Trophoblast cell (in vitro differentiated cells and primary cell): ENCODE measurements at regions not wholly inside any gene's neighbourhood (a gene's known extent, or its start where the extent isn't known, plus 50 kb on each side); places are given as distances from the start of the nearest gene placed in this dataset.
A peak's percentile ranks its signal among the peaks of the same experiment; 100 is the strongest.
"Not testable (repeated sequence)": the region's sequence is repeated elsewhere in the genome, so short reads cannot be mapped to it uniquely, and the experiment has no call there.

Experiments
- DNase-seq, 2 donors: peaks; one replicate each; pipeline ENCODE4 v3.0.0-alpha.2; 2016
- H2AFZ ChIP-seq: 2 replicates; pipeline ENCODE4 v1.6.1; 2013; ENCODE audit warnings: low read length, moderate library complexity, mild to moderate bottlenecking; ENCODE audit not compliant: insufficient read depth, poor library complexity
- H2AK5ac ChIP-seq: 2 replicates; pipeline ENCODE4 v1.6.1; 2013; ENCODE audit warnings: mild to moderate bottlenecking, low read length
- H2BK120ac ChIP-seq: 2 replicates; pipeline ENCODE4 v1.6.1; 2013; ENCODE audit warnings: low read length, mild to moderate bottlenecking, moderate library complexity; ENCODE audit not compliant: insufficient read depth, poor library complexity
- H2BK12ac ChIP-seq: 2 replicates; pipeline ENCODE4 v1.6.1; 2013; ENCODE audit warnings: mild to moderate bottlenecking, low read length, moderate library complexity
- H2BK5ac ChIP-seq: 2 replicates; pipeline ENCODE4 v1.6.1; 2013; ENCODE audit warnings: low read length, low read depth, moderate library complexity, mild to moderate bottlenecking; ENCODE audit not compliant: poor library complexity
- H3K14ac ChIP-seq: 2 replicates; pipeline ENCODE4 v1.6.1; 2013; ENCODE audit warnings: mild to moderate bottlenecking, low read length
- H3K18ac ChIP-seq: 2 replicates; pipeline ENCODE4 v1.6.1; 2013; ENCODE audit warnings: mild to moderate bottlenecking, low read length
- H3K23ac ChIP-seq: 2 replicates; pipeline ENCODE4 v1.6.1; 2013; ENCODE audit warnings: low read length
- H3K27ac ChIP-seq: 2 replicates; pipeline ENCODE4 v1.5.1; 2013; ENCODE audit warnings: low read depth, mild to moderate bottlenecking, inconsistent platforms, low read length, moderate library complexity
- H3K27me3 ChIP-seq: 2 replicates; pipeline ENCODE4 v1.6.1; 2013; ENCODE audit warnings: inconsistent platforms, mild to moderate bottlenecking, low read length, moderate library complexity; ENCODE audit not compliant: insufficient read depth
- H3K36me3 ChIP-seq, 2 experiments: 1 replicate in 1 of 2; 2 replicates in 1 of 2; pipeline ENCODE4 v1.6.1; 2013; ENCODE audit warnings: low read length in 2 of 2, mild to moderate bottlenecking in 2 of 2, moderate library complexity in 1 of 2; ENCODE audit not compliant: insufficient read depth in 2 of 2, control insufficient read depth in 1 of 2
- H3K4ac ChIP-seq: 2 replicates; pipeline ENCODE4 v1.6.1; 2013; ENCODE audit warnings: low read depth, mild to moderate bottlenecking, low read length, moderate library complexity
- H3K4me1 ChIP-seq, 2 experiments: 1 replicate in 1 of 2; 2 replicates in 1 of 2; pipeline ENCODE4 v1.6.1; 2013; ENCODE audit warnings: low read length in 2 of 2, mild to moderate bottlenecking in 2 of 2, moderate library complexity in 1 of 2; ENCODE audit not compliant: insufficient read depth in 2 of 2, control insufficient read depth in 1 of 2
- H3K4me2 ChIP-seq: 2 replicates; pipeline ENCODE4 v1.6.1; 2013; ENCODE audit warnings: inconsistent platforms, mild to moderate bottlenecking, low read length, moderate library complexity
- H3K4me3 ChIP-seq: 2 replicates; pipeline ENCODE4 v1.5.1; 2013; ENCODE audit warnings: mild to moderate bottlenecking, low read depth, low read length, inconsistent platforms
- H3K79me1 ChIP-seq: one replicate; pipeline ENCODE4 v1.6.1; 2013; ENCODE audit warnings: low read length
- H3K79me2 ChIP-seq: 2 replicates; pipeline ENCODE4 v1.6.1; 2013; ENCODE audit warnings: low read length, mild to moderate bottlenecking; ENCODE audit not compliant: control insufficient read depth, insufficient read depth, poor library complexity
- H3K9ac ChIP-seq: 2 replicates; pipeline ENCODE4 v1.6.1; 2013; ENCODE audit warnings: mild to moderate bottlenecking, low read length
- H3K9me3 ChIP-seq: 2 replicates; pipeline ENCODE4 v1.6.1; 2013; ENCODE audit warnings: low read depth, mild to moderate bottlenecking, control low read depth, inconsistent platforms, low read length; ENCODE audit not compliant: insufficient read depth
- H4K12ac ChIP-seq: 2 replicates; pipeline ENCODE4 v1.6.1; 2013; ENCODE audit warnings: low read depth, mild to moderate bottlenecking, low read length, moderate library complexity
- H4K8ac ChIP-seq: 2 replicates; pipeline ENCODE4 v1.6.1; 2013; ENCODE audit warnings: low read depth, mild to moderate bottlenecking, low read length, moderate library complexity
- H4K91ac ChIP-seq: one replicate; pipeline ENCODE4 v1.6.1; 2013; ENCODE audit warnings: low read depth, mild to moderate bottlenecking, low read length, moderate library complexity
- WGBS: extraction: QIAGEN DNeasy Blood & Tissue Kit; methylation state at CpG from one replicate; pipeline ENCODE4 v1.1.7; 2013; ENCODE audit warnings: missing lambda C conversion rate; ENCODE audit not compliant: insufficient read length, insufficient coverage; ENCODE audit errors: extremely low coverage; 5-methylcytosine and 5-hydroxymethylcytosine counted together

GRCh38 chr6:86175149-86175548, 532.5 kb upstream of the SYNCRIP start:
- not testable (repeated sequence) for H3K9me3 ChIP-seq, H3K79me1 ChIP-seq, H2BK12ac ChIP-seq, H3K4me3 ChIP-seq, H3K9ac ChIP-seq, H2AFZ ChIP-seq, H3K4me1 ChIP-seq, H3K18ac ChIP-seq, H3K23ac ChIP-seq, H3K4me2 ChIP-seq, H3K79me2 ChIP-seq, H3K4ac ChIP-seq, H3K14ac ChIP-seq, H3K27ac ChIP-seq, H2BK120ac ChIP-seq, H4K12ac ChIP-seq, H3K36me3 ChIP-seq, H3K27me3 ChIP-seq, H4K8ac ChIP-seq, H2BK5ac ChIP-seq
- peak overlapping the region; percentile 28 for H4K91ac ChIP-seq
- peak; percentile 56 to 77 for DNase-seq
- no CpG with 5 or more reads among the region's 9 CpGs for WGBS
- peak overlapping the region; percentile 74 for H2AK5ac ChIP-seq

GRCh38 chr6:86154852-86155251, 512.2 kb upstream of the SYNCRIP start:
- H2BK12ac ChIP-seq = no peak overlapping the region
- no peak overlapping the region for H3K4me3 ChIP-seq
- no peak overlapping the region for H4K12ac ChIP-seq
- H2AFZ ChIP-seq = no peak overlapping the region
- no peak overlapping the region for H2BK5ac ChIP-seq
- H3K23ac ChIP-seq = no peak overlapping the region
- no peaks in the 10 kb centered on the region for H3K79me2 ChIP-seq
- no peak overlapping the region for H3K9ac ChIP-seq
- no peak for DNase-seq
- H3K14ac ChIP-seq = no peak overlapping the region
- H3K27me3 ChIP-seq = no peaks in the 10 kb centered on the region
- H3K27ac ChIP-seq = no peak overlapping the region
- no peak overlapping the region for H3K4me2 ChIP-seq
- H4K8ac ChIP-seq = no peak overlapping the region
- no peak overlapping the region for H4K91ac ChIP-seq
- H3K4me1 ChIP-seq = peaks cover 9 to 11% of the 10 kb centered on the region in 2 experiments
- no peaks in the 10 kb centered on the region for H3K36me3 ChIP-seq
- no peak overlapping the region for H3K4ac ChIP-seq
- H3K18ac ChIP-seq = no peak overlapping the region
- H2BK120ac ChIP-seq = no peak overlapping the region
- no peak overlapping the region for H2AK5ac ChIP-seq
- H3K79me1 ChIP-seq = peaks cover 11% of the 10 kb centered on the region
- peaks cover 1% of the 10 kb centered on the region for H3K9me3 ChIP-seq

- Histone ChIP-seq H4K12ac (no peak overlapping the region), H3K14ac (no peak overlapping the region), H2AK5ac (no peak overlapping the region), H3K4me3 (no peak overlapping the region), H3K79me1 (peaks cover 11% of the 10 kb centered on the region), H3K4me2 (no peak overlapping the region), H3K9ac (no peak overlapping the region), H3K27me3 (no peaks in the 10 kb centered on the region), H2BK12ac (no peak overlapping the region), H3K9me3 (peaks cover 1% of the 10 kb centered on the region), H3K18ac (no peak overlapping the region), H3K4me1 (peaks cover 7 to 11% of the 10 kb centered on the region in 2 experiments), H3K4ac (no peak overlapping the region), H3K79me2 (no peaks in the 10 kb centered on the region), H2BK5ac (no peak overlapping the region), H2AFZ (no peak overlapping the region), H4K91ac (no peak overlapping the region), H3K23ac (no peak overlapping the region), H2BK120ac (no peak overlapping the region), H4K8ac (no peak overlapping the region), H3K36me3 (no peaks in the 10 kb centered on the region), H3K27ac (no peak overlapping the region)
- no CpG with 5 or more reads among the region's 3 CpGs for WGBS
- DNase-seq = peak in 1 of 2 donors; percentile 41
Measured at GRCh38 chr6:86153521-86153920, 510.8 kb upstream of the SYNCRIP start.

GRCh38 chr6:86152546-86152945, 509.9 kb upstream of the SYNCRIP start:
- H2BK12ac ChIP-seq = peak overlapping the region; percentile 1
- no peak overlapping the region for H4K8ac ChIP-seq
- no peak overlapping the region for H2AK5ac ChIP-seq
- no peak overlapping the region for H4K12ac ChIP-seq
- no peak overlapping the region for H3K18ac ChIP-seq
- H3K4me3 ChIP-seq = no peak overlapping the region
- WGBS = no CpG with 5 or more reads among the region's 4 CpGs
- H3K4ac ChIP-seq = no peak overlapping the region
- peaks cover 7 to 11% of the 10 kb centered on the region in 2 experiments for H3K4me1 ChIP-seq
- H3K14ac ChIP-seq = peak overlapping the region; percentile 42
- peaks cover 11% of the 10 kb centered on the region for H3K79me1 ChIP-seq
- no peak overlapping the region for H2AFZ ChIP-seq
- peak in 1 of 2 donors; percentile 53 for DNase-seq
- no peaks in the 10 kb centered on the region for H3K36me3 ChIP-seq
- no peak overlapping the region for H3K9ac ChIP-seq
- no peaks in the 10 kb centered on the region for H3K79me2 ChIP-seq
- no peak overlapping the region for H2BK120ac ChIP-seq
- H4K91ac ChIP-seq = peak overlapping the region; percentile 77
- no peak overlapping the region for H3K23ac ChIP-seq
- no peaks in the 10 kb centered on the region for H3K27me3 ChIP-seq
- no peak overlapping the region for H3K4me2 ChIP-seq
- H3K9me3 ChIP-seq = peaks cover 3% of the 10 kb centered on the region
- peak overlapping the region; percentile 12 for H2BK5ac ChIP-seq
- H3K27ac ChIP-seq = peak overlapping the region; percentile 64
